SK-N-MC (cell line): ENCODE measurements at regions not wholly inside any gene's neighbourhood (a gene's known extent, or its start where the extent isn't known, plus 50 kb on each side); places are given as distances from the start of the nearest gene placed in this dataset.

Source experiments
- EZH2 ChIP-seq: fragments of 200-600 bp; sonication (generic); IDR thresholded peaks from one replicate; pipeline ENCODE4 v1.6.1; 2017; ENCODE audit warnings: antibody characterized with exemption
- POLR2AphosphoS5 ChIP-seq: IDR thresholded peaks from 2 replicates; pipeline ENCODE4 v1.6.1; 2012; ENCODE audit warnings: mild to moderate bottlenecking, low read depth, low read length, borderline replicate concordance

GRCh38 chr5:67377631-67378030 is 181.0 kb upstream of the CD180 start:
- TF ChIP-seq EZH2: no peak
- no peak for TF ChIP-seq POLR2AphosphoS5
